WERI-Rb-1 (cell line): ENCODE measurements at regions not wholly inside any gene's neighbourhood (a gene's known extent, or its start where the extent isn't known, plus 50 kb on each side); places are given as distances from the start of the nearest gene placed in this dataset.

Experiments
- DNase-seq: peaks from one replicate; pipeline ENCODE4 v3.0.0-alpha.2; 2020
- H3K27ac ChIP-seq: fragments of 250-450 bp; sonication (Bioruptor Pico); 2 replicates; pipeline ENCODE4 v1.5.1; 2020; ENCODE audit warnings: mild to moderate bottlenecking, moderate library complexity
- H3K27me3 ChIP-seq: fragments of 250-450 bp; sonication (Bioruptor Pico); 2 replicates; pipeline ENCODE4 v1.5.1; 2021; ENCODE audit warnings: mild to moderate bottlenecking, low read depth, moderate library complexity; ENCODE audit not compliant: insufficient read depth, severe bottlenecking
- H3K36me3 ChIP-seq: fragments of 250-450 bp; sonication (Bioruptor Pico); 2 replicates; pipeline ENCODE4 v1.5.1; 2020; ENCODE audit warnings: mild to moderate bottlenecking, moderate library complexity
- H3K4me3 ChIP-seq: 2 replicates; pipeline ENCODE4 v1.5.1; 2011; ENCODE audit warnings: low read depth, mild to moderate bottlenecking, control low read depth, low read length
- H3K9me3 ChIP-seq: fragments of 250-450 bp; sonication (Bioruptor Pico); 2 replicates; pipeline ENCODE4 v1.5.1; 2021; ENCODE audit warnings: mild to moderate bottlenecking, moderate library complexity; ENCODE audit not compliant: severe bottlenecking
- TF ChIP-seq, protein P1 (sequence below): IDR thresholded peaks from 2 replicates; pipeline ENCODE4 v1.5.1; 2011; ENCODE audit warnings: low read depth, mild to moderate bottlenecking, control low read depth, inconsistent platforms, low read length

DNA sequence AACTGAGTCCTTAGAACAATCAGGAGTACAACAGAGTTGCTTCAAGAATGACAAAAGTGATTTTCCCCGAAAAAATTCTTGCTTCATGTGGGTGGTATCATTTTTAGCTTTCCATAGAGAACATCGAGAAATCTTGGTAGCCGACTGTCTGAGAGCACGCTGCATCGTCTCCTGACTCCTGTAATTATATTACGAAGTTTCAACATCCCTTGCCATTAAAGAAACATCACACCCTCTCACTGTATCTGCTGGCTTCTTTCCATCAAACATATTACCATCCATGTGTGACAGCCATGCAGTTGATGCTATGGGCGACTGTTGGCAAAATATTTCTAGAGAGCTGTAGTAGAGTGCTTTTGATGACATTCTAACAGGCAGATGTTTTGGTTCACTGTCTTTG is 311.2 kb downstream of the CMPK2 start:
- no peak overlapping the region for H3K4me3 ChIP-seq
- H3K27me3 ChIP-seq = no peaks in the 10 kb centered on the region
- H3K36me3 ChIP-seq = no peaks in the 10 kb centered on the region
- no peak for DNase-seq
- TF ChIP-seq, protein P1, sequence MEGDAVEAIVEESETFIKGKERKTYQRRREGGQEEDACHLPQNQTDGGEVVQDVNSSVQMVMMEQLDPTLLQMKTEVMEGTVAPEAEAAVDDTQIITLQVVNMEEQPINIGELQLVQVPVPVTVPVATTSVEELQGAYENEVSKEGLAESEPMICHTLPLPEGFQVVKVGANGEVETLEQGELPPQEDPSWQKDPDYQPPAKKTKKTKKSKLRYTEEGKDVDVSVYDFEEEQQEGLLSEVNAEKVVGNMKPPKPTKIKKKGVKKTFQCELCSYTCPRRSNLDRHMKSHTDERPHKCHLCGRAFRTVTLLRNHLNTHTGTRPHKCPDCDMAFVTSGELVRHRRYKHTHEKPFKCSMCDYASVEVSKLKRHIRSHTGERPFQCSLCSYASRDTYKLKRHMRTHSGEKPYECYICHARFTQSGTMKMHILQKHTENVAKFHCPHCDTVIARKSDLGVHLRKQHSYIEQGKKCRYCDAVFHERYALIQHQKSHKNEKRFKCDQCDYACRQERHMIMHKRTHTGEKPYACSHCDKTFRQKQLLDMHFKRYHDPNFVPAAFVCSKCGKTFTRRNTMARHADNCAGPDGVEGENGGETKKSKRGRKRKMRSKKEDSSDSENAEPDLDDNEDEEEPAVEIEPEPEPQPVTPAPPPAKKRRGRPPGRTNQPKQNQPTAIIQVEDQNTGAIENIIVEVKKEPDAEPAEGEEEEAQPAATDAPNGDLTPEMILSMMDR = no peak
- H3K27ac ChIP-seq = no peak overlapping the region
- H3K9me3 ChIP-seq = no peaks in the 10 kb centered on the region

DNA sequence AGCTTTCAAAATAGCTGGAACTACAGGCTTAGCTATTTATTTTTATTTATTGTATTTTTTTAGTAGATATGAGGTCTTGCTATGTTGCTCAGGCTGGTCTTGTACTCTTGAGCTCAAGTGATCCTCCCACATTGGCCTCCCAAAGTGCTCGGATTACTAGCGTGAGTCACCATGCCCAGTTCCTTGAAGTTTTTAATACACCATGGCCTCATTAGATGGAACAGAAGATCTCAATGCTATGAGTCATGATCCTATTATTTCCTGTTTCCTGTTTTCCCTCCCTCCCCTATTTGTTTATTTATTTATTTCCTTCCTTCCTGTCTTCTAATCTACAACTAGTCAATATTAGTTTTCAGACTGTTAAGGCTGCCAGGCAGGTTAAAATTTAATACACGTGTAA is 309.0 kb downstream of the CMPK2 start:
- H3K27me3 ChIP-seq = no peaks in the 10 kb centered on the region
- no peak for DNase-seq
- TF ChIP-seq, protein P1 = no peak
- no peak overlapping the region for H3K27ac ChIP-seq
- H3K4me3 ChIP-seq = no peak overlapping the region
- H3K9me3 ChIP-seq = no peaks in the 10 kb centered on the region
- no peaks in the 10 kb centered on the region for H3K36me3 ChIP-seq

DNA sequence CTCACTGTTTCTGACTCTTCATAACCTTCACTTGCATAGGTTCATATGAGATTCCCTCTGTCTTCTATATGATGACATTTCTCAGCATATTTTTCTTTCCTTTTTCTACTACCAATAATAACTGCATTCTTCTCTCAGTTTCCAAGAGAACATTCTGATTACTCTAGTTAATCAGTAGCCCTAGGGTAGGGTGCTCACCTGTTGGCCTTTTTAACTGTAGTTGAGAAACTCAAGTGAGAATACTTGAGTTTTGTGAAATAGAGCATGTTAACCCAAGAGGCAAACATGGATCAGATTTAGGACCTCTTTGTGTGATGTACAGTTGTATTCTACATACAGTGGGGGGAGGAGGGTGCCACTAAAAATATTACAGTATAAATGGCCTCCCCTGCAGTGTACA is 308.0 kb downstream of the CMPK2 start:
- H3K36me3 ChIP-seq = no peaks in the 10 kb centered on the region
- H3K27ac ChIP-seq = no peak overlapping the region
- TF ChIP-seq, protein P1 = no peak
- no peak for DNase-seq
- no peak overlapping the region for H3K4me3 ChIP-seq
- H3K27me3 ChIP-seq = no peaks in the 10 kb centered on the region
- H3K9me3 ChIP-seq = no peaks in the 10 kb centered on the region

DNA sequence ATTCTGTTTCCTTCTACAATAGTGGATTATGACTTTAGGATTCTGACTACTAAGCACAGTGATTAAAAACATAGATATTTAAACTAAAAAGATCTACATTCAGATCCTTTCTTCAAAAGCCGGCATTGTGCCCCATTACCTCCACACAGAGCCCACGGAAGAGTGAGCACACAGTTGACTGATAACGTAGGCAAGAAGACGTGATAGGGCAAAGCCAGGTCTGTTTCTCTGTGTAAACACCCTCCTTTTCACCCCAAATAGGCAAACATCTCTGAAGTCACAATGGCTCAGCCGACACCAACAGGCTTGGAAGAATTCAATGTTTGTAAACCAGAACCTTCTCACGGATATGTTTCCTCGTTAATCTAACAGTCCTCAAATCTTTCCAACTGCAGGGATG is 302.9 kb downstream of the CMPK2 start:
- no peak for DNase-seq

DNA sequence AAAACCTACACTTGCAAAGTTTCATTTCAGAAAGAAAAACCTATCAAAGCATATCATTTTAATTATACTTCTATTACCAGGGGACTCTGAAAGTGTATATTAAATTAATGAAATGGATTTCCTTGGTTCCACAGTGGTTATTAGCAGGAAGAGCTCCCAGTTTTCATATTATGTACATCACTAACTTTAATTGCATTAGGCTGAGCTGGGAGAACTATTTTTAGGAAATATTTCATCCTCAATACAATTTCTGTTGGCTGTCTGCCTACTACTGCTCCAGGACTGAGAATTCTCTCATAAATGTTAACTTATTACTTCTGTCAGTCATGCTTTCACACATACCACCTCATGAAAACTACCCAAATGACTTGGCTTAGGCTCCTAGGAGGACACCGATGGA is 301.4 kb downstream of the CMPK2 start:
- no peak overlapping the region for H3K4me3 ChIP-seq
- no peak overlapping the region for H3K27ac ChIP-seq
- no peak for DNase-seq
- H3K36me3 ChIP-seq = no peaks in the 10 kb centered on the region
- H3K27me3 ChIP-seq = no peaks in the 10 kb centered on the region
- TF ChIP-seq, protein P1 = no peak
- no peaks in the 10 kb centered on the region for H3K9me3 ChIP-seq

More for the DNA sequence above, 302.9 kb downstream of the CMPK2 start:
- Histone ChIP-seq H3K4me3 (no peak overlapping the region), H3K27ac (no peak overlapping the region), H3K27me3 (no peaks in the 10 kb centered on the region), H3K9me3 (no peaks in the 10 kb centered on the region), H3K36me3 (no peaks in the 10 kb centered on the region)
- TF ChIP-seq, protein P1 = no peak

DNA sequence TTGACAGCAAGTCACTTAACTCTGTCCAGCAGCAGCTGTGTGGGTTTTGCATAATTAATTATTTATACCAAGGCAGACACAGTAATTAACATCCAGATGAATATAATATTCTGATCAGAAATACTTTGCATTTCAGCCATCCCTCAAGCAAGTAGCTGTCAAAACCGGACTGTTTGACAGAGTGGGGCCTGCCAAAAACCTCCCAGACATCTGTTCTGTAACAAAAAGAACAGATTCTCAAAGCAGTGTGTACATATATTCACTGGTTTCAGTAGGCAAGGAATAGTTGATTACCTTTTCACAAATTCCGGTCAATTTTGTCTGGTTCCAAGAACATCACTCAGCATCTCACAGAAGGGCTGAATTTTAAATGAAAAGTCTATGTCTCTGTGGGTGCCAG is 291.6 kb downstream of the CMPK2 start:
- TF ChIP-seq, protein P1 = no peak
- Histone ChIP-seq H3K9me3 (no peaks in the 10 kb centered on the region), H3K4me3 (no peak overlapping the region), H3K36me3 (no peaks in the 10 kb centered on the region), H3K27ac (no peak overlapping the region), H3K27me3 (no peaks in the 10 kb centered on the region)
- no peak for DNase-seq
